NCI-H748 treated with DMSO at 0.1 percent for 48 hours (cell line): ENCODE measurements at regions not wholly inside any gene's neighbourhood (a gene's known extent, or its start where the extent isn't known, plus 50 kb on each side); places are given as distances from the start of the nearest gene placed in this dataset.

Experiments
- DNase-seq: peaks from one replicate; lab custom pipeline; 2025; lab: John Stamatoyannopoulos, UW

DNA sequence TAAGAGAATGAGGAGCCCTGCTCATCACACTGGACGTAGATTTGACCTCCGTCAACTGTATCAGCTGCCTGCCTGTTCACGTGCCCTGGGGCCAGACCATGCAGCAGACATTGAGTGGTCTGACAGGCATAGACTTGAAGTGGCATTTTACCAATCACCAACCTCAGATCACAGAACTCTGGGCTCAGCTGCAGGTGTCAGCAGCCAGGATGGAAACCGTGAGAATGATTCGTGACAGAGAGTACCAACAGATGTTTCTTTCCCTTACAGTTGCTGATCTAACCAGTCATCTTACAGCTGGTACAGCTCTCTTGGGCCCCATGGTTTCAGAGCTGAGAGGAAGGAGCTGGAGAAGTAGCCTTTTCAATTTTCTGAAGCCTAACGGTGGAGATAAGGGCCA is 148.9 kb downstream of the EN1 start:
- DNase-seq = no peak

DNA sequence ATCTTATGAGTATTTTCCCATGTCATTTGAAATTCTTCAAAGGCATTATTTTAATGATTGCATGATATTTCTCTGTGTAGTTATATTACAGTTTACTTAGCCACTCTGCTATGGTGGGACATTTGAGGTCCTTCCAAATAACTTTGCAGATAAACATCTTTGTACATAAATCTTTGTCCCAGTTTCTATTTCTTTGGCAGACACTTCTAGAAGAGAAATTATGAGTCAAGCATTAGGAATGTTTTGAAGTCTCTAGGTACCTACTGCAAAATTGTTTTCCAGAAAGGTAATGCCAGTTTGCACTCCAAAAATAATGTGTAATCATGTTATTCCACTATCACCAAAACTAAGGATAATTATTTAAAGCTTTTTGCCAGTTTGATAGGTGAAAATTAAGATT is 149.7 kb downstream of the EN1 start:
- no peak for DNase-seq

DNA sequence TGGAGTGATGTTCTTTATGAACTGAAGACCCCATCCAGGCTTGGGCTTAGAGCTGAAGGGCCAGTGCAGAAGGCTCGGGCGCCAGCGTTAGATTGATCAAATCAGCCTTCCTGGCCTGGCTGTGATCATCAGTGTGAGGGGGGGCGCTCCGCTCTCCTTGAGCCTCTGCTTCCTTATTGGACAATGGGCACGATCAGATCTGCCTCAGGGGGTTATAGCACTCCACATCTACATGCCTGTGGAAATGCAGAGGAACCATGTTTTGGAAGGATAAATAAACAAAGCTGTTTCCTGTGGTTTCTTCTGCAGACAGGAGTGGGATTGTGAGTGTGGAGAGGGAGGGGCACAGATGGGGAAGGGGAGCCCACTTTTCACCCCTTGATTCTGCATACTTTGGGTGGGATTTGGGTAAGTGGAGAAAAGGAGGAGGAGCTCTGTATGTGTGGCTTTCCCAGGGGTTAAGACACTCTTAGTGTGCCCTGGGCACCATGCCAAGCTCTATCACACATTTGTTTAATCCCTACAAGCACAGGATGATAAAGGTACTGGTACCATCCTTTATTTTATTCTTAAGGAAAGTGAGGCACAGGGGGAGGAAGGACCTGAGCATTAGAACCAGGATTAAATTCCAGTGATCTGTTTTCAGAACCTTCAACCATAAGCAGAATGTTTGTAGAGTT is 150.5 kb downstream of the EN1 start:
- no peak for DNase-seq

DNA sequence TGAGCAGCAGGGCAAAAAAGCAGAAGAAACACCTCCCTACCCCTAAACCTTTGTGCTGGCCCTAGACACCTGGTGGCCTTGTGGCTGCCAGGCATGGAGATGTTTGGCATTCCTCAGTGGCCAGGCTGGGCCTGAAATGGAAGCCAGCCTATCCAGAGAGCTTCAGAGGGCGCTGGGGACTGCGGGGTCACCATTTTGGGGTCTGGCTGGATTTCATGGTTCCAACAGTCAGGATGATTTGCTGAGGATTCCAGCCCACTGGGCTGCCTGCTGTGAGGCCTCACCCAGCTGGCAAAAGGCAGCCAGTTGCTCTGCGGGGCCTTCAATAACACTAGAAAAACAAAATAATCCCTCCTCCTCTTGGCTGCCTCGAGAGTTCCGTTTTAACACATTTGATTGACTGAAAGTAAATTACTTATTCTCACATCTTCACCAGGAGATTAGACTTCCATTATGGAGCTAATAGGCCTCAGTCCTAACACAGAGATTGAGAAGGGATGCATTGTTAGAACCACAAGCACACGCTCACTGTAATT is 154.1 kb downstream of the EN1 start:
- no peak for DNase-seq

DNA sequence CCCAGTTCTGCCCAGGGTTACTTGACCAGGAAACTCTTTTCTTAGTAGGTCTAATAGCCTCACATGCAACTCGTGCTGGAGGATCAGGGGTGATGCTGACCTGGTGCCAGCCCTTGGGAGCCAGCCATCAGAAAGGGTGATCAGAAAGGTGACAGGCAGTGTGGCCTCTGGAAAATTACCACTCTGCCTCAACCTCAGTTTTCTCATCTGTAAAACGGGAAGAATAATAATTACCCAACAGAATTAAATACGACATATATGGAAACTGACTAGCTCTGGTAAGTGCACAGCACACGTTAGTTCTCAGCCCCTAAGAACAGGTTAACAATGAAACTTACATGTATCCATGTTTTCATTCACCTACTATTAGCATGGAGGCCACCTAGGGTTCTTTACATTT is 157.6 kb downstream of the EN1 start:
- no peak for DNase-seq

DNA sequence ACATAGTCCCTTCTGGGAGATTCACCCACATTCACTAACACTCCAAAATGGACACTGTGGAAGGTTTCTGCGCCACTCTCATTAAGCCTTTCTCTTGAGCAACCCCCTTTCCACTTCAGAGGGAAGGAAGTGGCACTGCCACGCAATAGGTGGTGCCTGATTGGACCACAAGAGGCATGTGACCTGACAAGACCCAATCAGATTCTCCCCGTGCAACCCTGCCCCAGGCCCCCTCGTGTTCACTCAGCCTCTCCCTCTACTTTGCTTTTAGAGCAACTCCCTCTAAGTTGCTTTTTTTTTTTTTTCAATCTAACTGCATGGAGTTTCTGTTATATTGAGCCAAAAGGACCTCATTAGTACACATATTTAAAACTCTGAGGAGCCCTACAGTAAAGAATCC is 158.0 kb downstream of the EN1 start:
- DNase-seq = no peak

DNA sequence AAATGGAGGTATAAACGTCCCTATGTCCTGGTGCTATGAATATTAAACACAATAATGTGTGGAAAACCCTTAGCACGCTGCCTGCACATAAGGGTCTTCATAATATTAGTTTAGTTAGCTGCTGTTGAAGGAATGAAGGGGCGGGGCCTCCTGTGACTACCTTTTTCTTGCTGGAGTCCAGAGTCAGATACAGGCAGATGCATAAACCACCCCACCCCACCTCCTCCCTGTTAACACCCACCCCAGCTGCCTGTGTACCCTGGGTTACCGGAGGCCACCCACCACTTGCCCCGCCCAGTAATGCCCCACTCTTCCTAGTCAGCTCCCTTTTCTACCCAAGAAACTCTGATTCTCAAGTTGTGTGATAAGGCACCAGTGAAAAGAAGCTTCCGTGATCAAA is 158.4 kb downstream of the EN1 start:
- no peak for DNase-seq

DNA sequence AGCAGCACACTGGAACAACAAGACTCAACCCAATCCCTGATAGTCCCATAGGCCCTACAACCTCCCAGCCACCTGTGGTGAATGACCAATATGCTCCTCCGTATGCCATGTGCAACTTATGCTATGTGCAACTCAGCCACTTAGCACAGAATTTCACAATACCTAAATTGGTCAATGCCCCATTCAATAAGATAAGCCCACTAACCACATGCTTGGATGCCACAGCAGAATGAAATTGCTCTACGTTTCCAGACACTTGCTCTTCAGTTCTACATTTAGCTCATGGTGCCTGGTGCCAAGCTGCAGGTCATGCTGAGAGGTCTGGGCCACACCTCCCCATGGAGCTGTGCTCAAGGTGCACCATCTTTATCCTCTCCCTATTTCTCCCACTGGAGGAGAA is 159.8 kb downstream of the EN1 start:
- no peak for DNase-seq

DNA sequence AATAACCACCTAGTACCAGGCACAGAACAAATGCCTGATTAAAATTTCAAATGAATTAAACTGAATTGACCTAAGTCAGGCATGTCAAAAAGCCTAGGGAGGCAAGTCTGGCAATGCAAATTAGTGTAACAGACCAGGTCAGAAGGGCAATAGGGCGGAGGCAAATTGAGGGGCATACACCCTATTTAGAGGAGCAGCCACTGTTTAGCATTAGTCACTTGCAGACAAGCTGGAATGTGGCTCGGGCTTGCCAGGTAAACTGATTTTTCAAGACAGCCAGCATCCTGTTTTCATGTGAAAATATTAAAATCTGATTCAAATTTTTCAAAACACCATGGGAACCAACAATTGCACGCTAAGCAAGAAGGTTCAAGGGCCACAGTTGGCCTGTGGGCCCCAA is 160.3 kb downstream of the EN1 start:
- DNase-seq = no peak

DNA sequence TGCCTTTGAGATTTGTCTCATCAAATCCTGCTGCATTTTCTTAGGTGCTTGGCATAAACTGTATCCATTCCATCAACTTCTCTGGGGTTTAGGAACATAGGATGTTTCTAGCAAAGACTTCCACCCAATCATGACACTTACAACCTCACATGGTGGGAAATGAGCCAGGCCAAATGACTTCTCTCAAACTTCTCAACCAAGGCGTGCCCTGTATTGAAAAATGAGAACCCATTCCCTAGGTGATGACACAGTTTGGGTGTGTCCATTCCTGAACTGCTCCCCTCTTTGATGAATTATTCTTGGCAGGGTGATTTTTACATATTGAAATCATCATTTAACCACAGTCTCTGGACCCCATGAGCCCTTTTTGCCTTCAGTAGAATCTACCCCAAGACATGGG is 161.1 kb downstream of the EN1 start:
- DNase-seq = no peak

DNA sequence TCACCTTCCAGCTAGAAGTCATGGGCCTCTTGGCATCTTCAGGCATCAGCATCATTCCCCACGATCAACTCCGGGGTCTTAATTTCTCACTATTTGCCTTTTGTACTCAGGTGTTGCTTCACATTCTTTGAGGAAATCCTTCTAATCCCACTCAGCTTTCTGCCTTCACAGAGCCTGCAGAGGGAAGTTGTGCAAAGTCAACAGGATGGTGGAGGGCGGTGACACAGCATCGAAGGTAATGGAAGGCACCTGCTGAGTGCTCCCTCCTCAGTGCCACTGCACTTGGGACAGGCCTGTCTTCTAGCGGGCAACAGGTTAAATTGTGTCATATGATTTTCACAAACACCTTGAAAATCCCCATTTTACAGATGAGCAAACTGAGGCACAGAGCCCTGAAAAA is 164.0 kb downstream of the EN1 start:
- no peak for DNase-seq

DNA sequence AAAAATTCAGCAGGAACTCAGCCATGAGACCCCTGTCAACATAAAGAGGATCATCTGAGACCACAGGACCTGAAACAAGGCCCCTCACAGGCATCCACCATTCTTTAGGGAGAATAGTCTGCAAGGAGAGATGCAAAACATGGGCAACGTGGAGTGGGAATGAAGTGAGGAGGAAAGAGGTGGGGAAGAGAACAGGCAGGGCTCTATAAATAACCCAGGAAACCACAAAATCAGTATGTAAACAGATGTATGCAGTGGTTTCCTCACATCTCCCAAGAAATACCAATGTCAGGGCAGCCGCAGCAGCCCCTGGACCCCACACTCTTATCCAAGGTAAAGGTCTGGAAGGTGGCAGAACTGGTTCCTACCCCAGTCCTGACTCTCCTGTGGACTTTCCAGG is 168.5 kb downstream of the EN1 start:
- no peak for DNase-seq

DNA sequence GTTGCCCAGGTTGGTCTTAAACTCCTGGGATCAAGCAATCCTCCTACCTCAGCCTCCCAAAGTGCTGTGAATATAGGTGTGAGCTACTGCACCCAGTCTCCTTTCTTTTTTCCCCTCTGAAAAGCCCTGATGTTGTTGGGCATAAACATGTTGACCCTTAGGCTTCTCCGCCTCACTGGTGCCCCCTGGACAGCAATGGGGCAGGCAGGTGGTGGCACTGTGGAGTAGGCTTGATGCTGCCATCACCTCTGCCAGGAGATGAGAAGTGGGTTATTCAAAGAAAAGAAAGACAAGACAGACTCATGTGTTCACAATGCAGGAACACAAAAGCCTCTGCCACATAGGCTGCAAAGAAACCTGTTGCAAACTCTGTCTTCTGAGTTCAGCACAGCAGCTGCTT is 169.9 kb downstream of the EN1 start:
- no peak for DNase-seq

DNA sequence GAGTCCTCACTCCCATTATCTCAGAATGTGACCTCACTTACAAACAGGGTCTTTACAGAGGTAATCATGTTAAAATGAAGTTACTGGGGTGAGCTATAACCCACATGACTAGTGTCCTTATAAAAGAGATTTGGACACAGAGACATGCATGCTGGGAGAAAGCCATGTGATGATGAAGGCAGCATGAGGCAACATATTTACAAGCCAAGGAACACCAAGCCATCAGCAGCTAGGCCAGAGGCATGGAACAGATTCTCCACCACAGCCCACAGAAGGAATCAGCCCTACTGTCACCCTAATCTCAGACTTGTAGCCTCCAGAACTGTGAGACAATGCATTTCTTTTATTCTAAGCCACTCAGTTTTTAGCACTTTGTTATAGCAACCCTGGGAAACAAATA is 171.9 kb downstream of the EN1 start:
- DNase-seq = no peak

DNA sequence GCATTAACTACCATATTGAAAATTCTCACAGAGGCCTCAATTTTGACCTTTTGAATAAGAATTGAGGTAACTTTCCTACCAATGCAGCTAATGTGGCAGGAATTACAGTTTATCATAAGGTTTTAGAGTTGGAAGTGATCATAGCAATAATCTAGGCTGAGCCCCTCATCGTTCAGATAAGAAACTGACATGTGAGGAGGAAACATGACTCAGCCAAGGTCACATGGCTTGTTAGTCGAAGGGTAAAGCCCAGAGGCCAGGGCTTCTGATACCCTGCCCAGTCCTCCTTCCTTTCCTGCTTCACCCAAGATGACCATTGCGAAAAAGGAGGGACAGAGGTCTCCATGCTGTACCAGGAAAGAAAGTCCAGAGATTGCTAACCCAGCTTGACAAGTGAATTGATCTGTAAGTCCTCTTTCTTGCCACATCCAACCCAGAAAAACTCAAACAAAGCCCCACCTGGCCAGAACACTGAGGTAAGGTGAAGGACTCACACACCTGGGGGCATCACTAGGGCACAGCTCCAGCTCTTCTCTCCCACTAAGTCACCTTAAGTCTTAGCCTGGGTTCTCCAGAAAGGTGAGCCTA is 174.8 kb downstream of the EN1 start:
- no peak for DNase-seq

DNA sequence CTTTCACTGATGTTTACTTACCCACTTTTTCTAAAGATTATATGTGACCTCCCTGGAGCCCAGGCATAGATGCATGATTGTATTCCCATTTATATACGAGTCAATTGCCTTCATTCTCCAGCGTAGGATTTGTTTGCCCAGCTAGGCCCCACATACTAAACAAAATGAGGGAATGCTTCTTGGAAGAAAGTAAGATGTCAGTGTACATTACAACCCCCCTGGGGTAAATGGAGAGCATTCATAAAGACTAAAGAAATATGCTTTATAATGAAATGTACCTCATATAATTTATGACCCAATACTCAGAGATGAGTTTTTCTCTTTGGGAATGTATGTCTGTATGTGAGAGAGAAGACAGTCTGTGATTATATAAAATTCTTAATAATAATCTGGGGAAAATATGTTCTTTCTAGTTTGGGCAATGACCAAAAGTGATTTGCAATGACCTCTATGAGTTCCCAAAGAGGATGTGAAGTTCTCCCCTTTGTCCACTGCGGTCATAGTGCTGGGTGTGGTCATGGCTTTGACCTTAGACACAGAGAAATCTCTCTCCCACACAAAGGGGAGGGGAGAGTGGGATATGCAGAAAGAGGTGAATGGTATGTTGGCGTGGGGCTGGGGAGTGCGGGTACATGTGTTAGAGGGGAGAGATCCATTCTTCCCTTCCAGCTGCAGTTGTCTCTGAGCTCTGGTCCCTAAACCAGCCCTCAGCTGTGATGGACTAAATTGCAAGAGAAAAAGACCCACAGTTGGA is 175.6 kb downstream of the EN1 start:
- no peak for DNase-seq

DNA sequence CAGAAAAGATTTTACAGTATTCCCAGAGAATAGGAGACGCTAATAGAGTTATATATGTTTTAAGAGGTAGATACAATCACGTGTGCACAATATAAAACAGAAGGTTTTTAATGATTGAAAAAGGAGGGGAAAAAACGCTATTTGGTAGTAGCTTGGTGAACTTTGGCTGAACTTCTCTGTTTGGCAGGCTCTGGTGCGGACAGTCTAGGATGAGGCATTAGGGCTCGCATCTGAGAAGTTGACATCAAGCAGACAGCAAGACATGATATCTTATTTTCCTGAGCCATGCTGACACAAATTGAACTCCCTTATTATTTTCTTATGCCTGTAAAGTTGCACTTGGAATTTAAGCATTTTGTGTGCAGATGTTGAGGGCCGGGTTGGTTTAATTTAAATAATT is 176.6 kb downstream of the EN1 start:
- no peak for DNase-seq

DNA sequence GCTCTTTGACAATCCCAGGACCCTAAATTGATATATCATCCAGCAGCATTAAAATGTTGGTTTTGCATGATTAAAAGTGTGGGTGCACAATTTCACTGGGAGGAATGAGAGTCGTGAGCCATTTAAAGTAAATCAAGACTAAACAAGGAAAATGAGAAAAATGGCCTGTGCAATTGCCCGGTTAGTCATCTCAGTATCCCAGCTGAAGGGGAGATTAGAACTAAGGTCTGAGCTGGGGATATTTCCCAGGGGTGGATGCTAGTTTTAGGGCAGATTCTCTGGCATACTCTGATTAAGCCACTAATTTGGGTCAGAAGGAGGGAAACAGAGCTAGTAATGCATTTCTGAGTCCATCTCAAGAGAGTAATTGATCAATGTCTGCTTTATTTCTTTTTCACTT is 177.2 kb downstream of the EN1 start:
- DNase-seq = no peak

DNA sequence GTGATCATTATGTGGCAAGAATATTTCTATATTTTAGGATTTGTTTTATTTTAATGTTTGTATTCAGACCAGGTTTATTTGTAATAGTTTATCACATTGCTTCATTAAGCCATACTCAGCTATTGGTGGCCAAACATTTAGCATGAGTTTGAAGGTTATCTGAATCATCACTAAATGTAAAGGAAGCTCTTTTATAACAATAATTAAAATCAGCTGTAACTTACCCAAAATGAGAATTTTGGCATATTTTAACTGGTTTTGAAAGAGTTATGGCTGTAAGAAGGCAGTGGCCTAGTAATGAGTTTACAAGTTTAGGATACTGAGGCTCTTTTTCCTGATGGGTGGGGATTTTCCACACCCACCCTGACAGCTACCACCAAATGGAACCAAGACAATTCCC is 177.8 kb downstream of the EN1 start:
- no peak for DNase-seq

DNA sequence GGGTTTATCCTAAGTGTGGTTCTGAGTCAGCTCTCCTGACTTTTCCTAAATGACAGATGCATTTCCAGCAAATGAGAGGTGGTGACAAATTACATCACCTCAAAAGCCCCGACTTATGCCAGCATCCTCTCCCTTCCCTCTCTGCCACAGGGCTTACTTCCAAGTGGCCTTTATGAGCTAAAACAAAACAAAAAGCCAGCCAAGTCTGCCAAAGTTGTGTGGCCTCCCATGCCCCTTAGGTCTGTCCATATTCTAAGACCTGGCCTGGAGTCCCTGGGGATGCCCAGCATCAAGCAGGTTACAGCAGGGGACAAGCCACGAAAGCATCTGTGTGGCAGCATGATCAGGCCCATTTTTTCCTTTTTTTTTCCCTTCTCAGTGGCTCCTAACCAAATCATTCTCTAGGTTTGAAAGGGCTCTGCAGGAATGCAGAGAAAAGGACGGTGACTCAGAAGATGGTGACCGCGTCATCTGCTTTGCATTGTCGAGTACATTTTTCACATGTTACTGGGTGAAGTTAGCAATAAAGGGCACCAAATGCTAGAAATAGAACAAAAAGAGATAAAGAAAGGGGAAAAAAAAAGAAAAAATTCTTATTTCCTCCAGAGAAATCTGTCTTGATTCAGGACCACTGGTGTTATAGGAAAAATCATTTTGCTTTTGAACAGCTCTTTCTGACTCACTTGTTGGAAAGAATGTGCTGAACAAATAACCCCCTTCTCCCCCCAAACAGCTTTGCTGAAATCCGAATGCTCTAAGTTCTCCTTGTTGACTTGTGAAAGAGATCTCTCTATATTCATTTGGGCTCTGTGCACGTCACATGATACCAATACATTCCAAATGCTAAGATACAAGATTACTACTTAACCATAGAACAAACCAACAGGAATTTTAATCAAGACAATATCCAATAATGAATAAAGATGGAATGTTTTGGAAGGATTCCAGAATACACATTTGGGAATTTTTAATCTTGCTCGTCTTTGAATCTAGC is 178.7 kb downstream of the EN1 start:
- DNase-seq = no peak

DNA sequence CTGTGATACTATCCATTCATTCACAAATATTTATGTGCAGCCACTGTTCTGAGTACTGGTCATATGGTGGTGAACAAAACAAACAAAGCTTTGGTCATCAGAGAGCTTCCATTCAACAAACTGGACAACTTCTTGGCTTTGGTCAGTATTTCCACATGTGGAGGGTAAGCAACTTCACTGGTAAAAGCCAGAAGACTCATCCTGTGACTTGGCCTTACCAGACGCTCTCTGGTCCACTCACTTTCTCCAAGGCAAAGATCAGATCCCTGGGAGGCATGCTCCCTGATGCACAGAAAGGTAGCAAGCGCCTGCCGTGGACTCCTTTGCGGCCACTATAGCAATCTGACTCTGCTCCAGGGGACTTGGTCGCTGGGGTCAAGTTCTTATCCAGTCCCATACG is 179.5 kb downstream of the EN1 start:
- no peak for DNase-seq

DNA sequence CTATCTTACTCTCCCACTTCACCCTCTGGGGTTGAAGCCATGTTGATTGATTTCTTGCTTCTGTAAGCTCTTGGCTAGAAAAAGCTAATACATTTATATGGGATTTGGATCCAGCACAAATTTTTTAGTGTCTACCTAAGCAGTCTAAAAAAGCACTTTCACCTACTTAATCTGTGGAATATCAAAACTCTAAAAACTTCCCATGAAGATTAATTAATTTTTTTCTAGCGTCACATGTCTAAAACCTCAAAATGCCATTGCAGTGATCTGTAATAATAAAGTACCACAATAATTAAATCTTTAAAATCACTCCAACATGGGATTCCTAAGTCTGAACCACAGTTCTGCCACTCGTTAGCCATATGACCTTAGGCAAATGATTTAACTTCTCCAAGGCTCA is 180.1 kb downstream of the EN1 start:
- DNase-seq = no peak
